H1 (cell line): ENCODE measurements at regions not wholly inside any gene's neighbourhood (a gene's known extent, or its start where the extent isn't known, plus 50 kb on each side); places are given as distances from the start of the nearest gene placed in this dataset.

Experiments
- CTCF ChIA-PET: fragments of 300-600 bp; sonication (Branson Sonifier 250); formaldehyde crosslinking; loops from one replicate; lab custom pipeline; 2021; ENCODE audit not compliant: partially characterized antibody; lab: Charles Lee
- POLR2A ChIA-PET: fragments of 300-600 bp; sonication (Branson Sonifier 250); formaldehyde crosslinking; loops from one replicate; lab custom pipeline; 2021; ENCODE audit warnings: inconsistent platforms; ENCODE audit not compliant: partially characterized antibody; lab: Charles Lee
- DNase-seq, 2 experiments: peaks; one replicate each; pipeline versions ENCODE4 v3.0.0 to v3.0.0-alpha.2; 2010 to 2022; ENCODE audit warnings: low spot score in 2 of 2, low read depth in 1 of 2, mixed read lengths in 1 of 2
- FAIRE-seq: peaks from 2 replicates; lab custom pipeline; 2011; peaks lifted over from hg19 to GRCh38; lab: Jason Lieb, UNC
- H2AFZ ChIP-seq: 2 replicates; pipeline ENCODE4 v1.8.1; 2012; ENCODE audit warnings: low read length, inconsistent platforms
- H2AK5ac ChIP-seq: 2 replicates; pipeline ENCODE4 v1.6.1; 2013; ENCODE audit warnings: low read depth, low read length
- H2BK120ac ChIP-seq: replicated peaks from 2 replicates; pipeline ENCODE3; 2013; ENCODE audit warnings: low read depth, low read length, inconsistent platforms
- H2BK12ac ChIP-seq: 2 replicates; pipeline ENCODE4 v1.6.1; 2013; ENCODE audit warnings: low read depth, low read length
- H2BK15ac ChIP-seq: 2 replicates; pipeline ENCODE4 v1.6.1; 2013; ENCODE audit warnings: low read length
- H2BK20ac ChIP-seq: 2 replicates; pipeline ENCODE4 v1.6.1; 2013; ENCODE audit warnings: low read length
- H2BK5ac ChIP-seq: 2 replicates; pipeline ENCODE4 v1.6.1; 2013; ENCODE audit warnings: low read depth, low read length
- H3K14ac ChIP-seq: 2 replicates; pipeline ENCODE4 v1.6.1; 2013; ENCODE audit warnings: inconsistent platforms; ENCODE audit not compliant: insufficient read length
- H3K18ac ChIP-seq: 2 replicates; pipeline ENCODE4 v1.6.1; 2013; ENCODE audit warnings: low read length; ENCODE audit errors: extremely low read depth
- H3K23ac ChIP-seq: 2 replicates; pipeline ENCODE4 v1.6.1; 2013; ENCODE audit warnings: inconsistent platforms; ENCODE audit not compliant: insufficient read length
- H3K23me2 ChIP-seq: 2 replicates; pipeline ENCODE4 v1.6.1; 2013; ENCODE audit warnings: low read depth, low read length
- H3K27ac ChIP-seq: 2 replicates; pipeline ENCODE4 v1.6.1; 2011; ENCODE audit warnings: low read depth, low read length, inconsistent platforms
- H3K27me3 ChIP-seq, 4 experiments: replicated peaks in 1 of 4; 1 replicate in 1 of 4; 2 replicates in 3 of 4; pipeline versions ENCODE4 v1.6.1 to v1.8.1; 2011 to 2013; ENCODE audit warnings: low read length in 3 of 4, mild to moderate bottlenecking in 3 of 4, inconsistent platforms in 2 of 4, mixed read lengths in 2 of 4, moderate library complexity in 1 of 4; ENCODE audit not compliant: control insufficient read depth in 3 of 4, insufficient read depth in 3 of 4; ENCODE audit errors: extremely low read depth in 1 of 4
- H3K36me3 ChIP-seq, 4 experiments: 2 replicates each; pipeline versions ENCODE4 v1.6.1 to v1.8.1; 2011 to 2013; ENCODE audit warnings: mild to moderate bottlenecking in 4 of 4, low read length in 3 of 4, moderate library complexity in 2 of 4, control low read depth in 1 of 4, inconsistent platforms in 1 of 4; ENCODE audit not compliant: insufficient read depth in 4 of 4, control insufficient read depth in 2 of 4
- H3K4ac ChIP-seq: replicated peaks from 2 replicates; pipeline ENCODE3; 2013; ENCODE audit warnings: low read length, low read depth, mixed read lengths, inconsistent platforms; ENCODE audit not compliant: insufficient read length
- H3K4me1 ChIP-seq, 4 experiments: replicated peaks in 1 of 4; 1 replicate in 1 of 4; 2 replicates in 3 of 4; pipeline versions ENCODE4 v1.6.1 to v1.8.1; 2011 to 2013; ENCODE audit warnings: low read length in 3 of 4, inconsistent platforms in 2 of 4, mixed read lengths in 1 of 4; ENCODE audit not compliant: insufficient read depth in 4 of 4, control insufficient read depth in 3 of 4
- H3K4me2 ChIP-seq, 2 experiments: 2 replicates each; pipeline versions ENCODE4 v1.6.1 to v1.8.1; 2011 to 2013; ENCODE audit warnings: low read depth in 2 of 2, low read length in 2 of 2, control low read depth in 1 of 2, inconsistent platforms in 1 of 2, mild to moderate bottlenecking in 1 of 2; ENCODE audit not compliant: insufficient read depth in 1 of 2
- H3K4me3 ChIP-seq, 4 experiments: fragments of 200-600, 300-600 bp in 1 of 4; sonication (generic), shearing (Covaris generic), sonication (Bioruptor Twin) in 1 of 4; 2 replicates each; pipeline versions ENCODE4 v1.5.1 to v1.8.1; 2011 to 2016; ENCODE audit warnings: low read length in 4 of 4, low read depth in 3 of 4, control low read depth in 2 of 4, inconsistent platforms in 2 of 4, mild to moderate bottlenecking in 2 of 4, mixed read lengths in 1 of 4, moderate library complexity in 1 of 4; ENCODE audit not compliant: insufficient read depth in 2 of 4; ENCODE audit errors: extremely low read depth in 1 of 4
- H3K56ac ChIP-seq: replicated peaks from 2 replicates; pipeline ENCODE3; 2013; ENCODE audit warnings: low read depth, mild to moderate bottlenecking, mixed read lengths, low read length, inconsistent platforms; ENCODE audit not compliant: insufficient read length
- H3K79me1 ChIP-seq: 2 replicates; pipeline ENCODE4 v1.6.1; 2013; ENCODE audit warnings: low read depth, low read length, control low read depth
- H3K79me2 ChIP-seq, 2 experiments: 2 replicates each; pipeline versions ENCODE4 v1.6.1 to v1.8.1; 2012 to 2013; ENCODE audit warnings: low read length in 2 of 2, mild to moderate bottlenecking in 2 of 2, inconsistent platforms in 1 of 2; ENCODE audit not compliant: insufficient read depth in 2 of 2, control insufficient read depth in 1 of 2
- H3K9ac ChIP-seq, 4 experiments: replicated peaks in 1 of 4; 1 replicate in 1 of 4; 2 replicates in 3 of 4; pipeline versions ENCODE4 v1.6.1 to v1.8.1; 2011 to 2013; ENCODE audit warnings: low read depth in 3 of 4, low read length in 3 of 4, control low read depth in 2 of 4, mild to moderate bottlenecking in 2 of 4, moderate library complexity in 2 of 4, inconsistent platforms in 1 of 4; ENCODE audit errors: extremely low read depth in 1 of 4
- H3K9me3 ChIP-seq, 2 experiments: 2 replicates each; pipeline versions ENCODE4 v1.6.1 to v1.8.1; 2012 to 2013; ENCODE audit warnings: mild to moderate bottlenecking in 2 of 2, moderate library complexity in 2 of 2, control low read depth in 1 of 2, inconsistent platforms in 1 of 2, low read depth in 1 of 2, low read length in 1 of 2, mixed read lengths in 1 of 2; ENCODE audit not compliant: insufficient read depth in 2 of 2
- H4K20me1 ChIP-seq, 2 experiments: replicated peaks in 1 of 2; 2 replicates each; pipeline versions ENCODE3 to v1.8.1; 2011 to 2013; ENCODE audit warnings: inconsistent platforms in 2 of 2, low read length in 2 of 2, mild to moderate bottlenecking in 1 of 2; ENCODE audit not compliant: insufficient read depth in 2 of 2, control insufficient read depth in 1 of 2
- H4K5ac ChIP-seq: 2 replicates; pipeline ENCODE4 v1.6.1; 2013; ENCODE audit warnings: low read length, low read depth, mixed read lengths, inconsistent platforms; ENCODE audit not compliant: insufficient read length
- H4K8ac ChIP-seq: 2 replicates; pipeline ENCODE4 v1.8.0; 2013; ENCODE audit warnings: mild to moderate bottlenecking, moderate library complexity, low read length, inconsistent platforms; ENCODE audit not compliant: insufficient read depth; ENCODE audit errors: extremely low read depth
- H4K91ac ChIP-seq: replicated peaks from 2 replicates; pipeline ENCODE3; 2013; ENCODE audit warnings: low read length, mixed read lengths, inconsistent platforms; ENCODE audit not compliant: insufficient read length
- BRCA1 ChIP-seq: IDR thresholded peaks from 2 replicates; pipeline ENCODE4 v1.6.1; 2012; ENCODE audit warnings: low read depth, low read length, improper control_type of control experiment
- CHD1 ChIP-seq: IDR thresholded peaks from 2 replicates; pipeline ENCODE4 v1.6.1; 2012; ENCODE audit warnings: low read depth, low read length, improper control_type of control experiment
- CTCF ChIP-seq, 3 experiments: IDR thresholded peaks; 1 replicate in 2 of 3; 2 replicates in 1 of 3; pipeline versions ENCODE4 v1.5.1 to v1.6.1; 2011; ENCODE audit warnings: low read length in 3 of 3, mild to moderate bottlenecking in 3 of 3, inconsistent platforms in 2 of 3, low read depth in 1 of 3, moderate library complexity in 1 of 3; ENCODE audit not compliant: insufficient read depth in 1 of 3; ENCODE audit errors: control extremely low read depth in 1 of 3
- EGR1 ChIP-seq: IDR thresholded peaks from 2 replicates; pipeline ENCODE4 v1.6.1; 2011; ENCODE audit warnings: low read depth, low read length, borderline replicate concordance
- KDM5A ChIP-seq: fragments of 200-600 bp; IDR thresholded peaks from 2 replicates; pipeline ENCODE4 v1.7.1; 2012; ENCODE audit warnings: mild to moderate bottlenecking, low read length, inconsistent platforms, mixed read lengths
- NANOG ChIP-seq: IDR thresholded peaks from 2 replicates; pipeline ENCODE4 v1.6.1; 2011; ENCODE audit warnings: low read length, low read depth, mild to moderate bottlenecking, inconsistent platforms; ENCODE audit not compliant: insufficient read depth, poor library complexity, severe bottlenecking
- SRF ChIP-seq: IDR thresholded peaks from 2 replicates; pipeline ENCODE4 v1.6.1; 2011; ENCODE audit warnings: mild to moderate bottlenecking, low read depth, low read length, moderate library complexity
- TBP ChIP-seq: IDR thresholded peaks from 2 replicates; pipeline ENCODE4 v1.6.1; 2011; ENCODE audit warnings: low read depth, low read length, improper control_type of control experiment
- TEAD4 ChIP-seq: IDR thresholded peaks from 2 replicates; pipeline ENCODE4 v1.6.1; 2012; ENCODE audit warnings: low read depth, low read length, inconsistent platforms, mixed read lengths
- USF2 ChIP-seq: IDR thresholded peaks from 2 replicates; pipeline ENCODE4 v1.6.1; 2011; ENCODE audit warnings: low read length, improper control_type of control experiment
- WGBS, 2 experiments: shearing (Covaris generic) in 1 of 2; methylation state at CpG; one replicate each; pipeline versions ENCODE4 v1.1.6 to v1.1.7; 2013 to 2015; ENCODE audit warnings: low lambda C conversion rate in 2 of 2, mixed read lengths in 2 of 2, inconsistent platforms in 1 of 2, low coverage in 1 of 2, missing lambda C conversion rate in 1 of 2; ENCODE audit not compliant: insufficient replicate concordance in 2 of 2, insufficient coverage in 1 of 2, insufficient read length in 1 of 2; ENCODE audit errors: extremely low coverage in 1 of 2, missing lambda C conversion rate in 1 of 2; 5-methylcytosine and 5-hydroxymethylcytosine counted together

- no peak overlapping the region for H3K9ac ChIP-seq
- no peaks in the 10 kb centered on the region for H3K23me2 ChIP-seq
- H2BK12ac ChIP-seq: no peak overlapping the region
- no peak overlapping the region for H3K4ac ChIP-seq
- H4K91ac ChIP-seq: no peak overlapping the region
- no peak overlapping the region for H2BK20ac ChIP-seq
- H3K4me1 ChIP-seq: no peaks in the 10 kb centered on the region
- no peak overlapping the region for H3K18ac ChIP-seq
- no peak overlapping the region for H3K27ac ChIP-seq
- no peaks in the 10 kb centered on the region for H3K79me1 ChIP-seq
- H2AFZ ChIP-seq: no peak overlapping the region
- DNase-seq (no peak), FAIRE-seq (no peak)
- no peak overlapping the region for H3K14ac ChIP-seq
- H2BK120ac ChIP-seq: no peak overlapping the region
- H2BK5ac ChIP-seq: no peak overlapping the region
- no peaks in the 10 kb centered on the region for H3K27me3 ChIP-seq
- no peak overlapping the region for H3K4me3 ChIP-seq
- H3K79me2 ChIP-seq: no peaks in the 10 kb centered on the region
- WGBS, 2 experiments: 60% methylated on average over 4 of the region's 4 CpGs; no CpG with 5 or more reads in 1 of the 2 experiments
- no peak overlapping the region for H4K8ac ChIP-seq
- H4K5ac ChIP-seq: no peak overlapping the region
- no peak overlapping the region for H3K23ac ChIP-seq
- no peak overlapping the region for H2BK15ac ChIP-seq
- H3K9me3 ChIP-seq: no peaks in the 10 kb centered on the region
- ChIA-PET POLR2A (no interaction called here), CTCF (no interaction called here)
- no peak overlapping the region for H3K4me2 ChIP-seq
- H4K20me1 ChIP-seq: no peaks in the 10 kb centered on the region
- no peaks in the 10 kb centered on the region for H3K36me3 ChIP-seq
- no peak overlapping the region for H3K56ac ChIP-seq
- TF ChIP-seq USF2 (no peak), CHD1 (no peak), SRF (no peak), KDM5A (no peak), NANOG (no peak), EGR1 (no peak), BRCA1 (no peak), TEAD4 (no peak), TBP (no peak), CTCF (IDR thresholded peaks at IDR 0.05; ENCODE audit: control extremely low read depth in 1 of 3, insufficient read depth in 1 of 3, low read depth in 1 of 3, low read length in 3 of 3) (no peak)
- no peak overlapping the region for H2AK5ac ChIP-seq
Measured at GRCh38 chr13:40863723-40864122, 74.3 kb downstream of the SLC25A15 start.
